Neuronal stem cell (in vitro differentiated cells): ENCODE measurements at regions not wholly inside any gene's neighbourhood (a gene's known extent, or its start where the extent isn't known, plus 50 kb on each side); places are given as distances from the start of the nearest gene placed in this dataset.

Source experiments
- DNase-seq: peaks from one replicate; pipeline ENCODE4 v3.0.0-alpha.2; 2013; ENCODE audit warnings: low spot score
- H2AFZ ChIP-seq: one replicate; pipeline ENCODE4 v1.6.1; 2013; ENCODE audit warnings: mild to moderate bottlenecking, low read length, inconsistent platforms
- H2AK5ac ChIP-seq: 2 replicates; pipeline ENCODE4 v1.6.1; 2013; ENCODE audit warnings: low read depth, mild to moderate bottlenecking, inconsistent platforms, low read length, moderate library complexity, mixed read lengths
- H2BK120ac ChIP-seq: 2 replicates; pipeline ENCODE4 v1.6.1; 2013; ENCODE audit warnings: low read depth, mild to moderate bottlenecking, inconsistent platforms, low read length, moderate library complexity, mixed read lengths
- H2BK12ac ChIP-seq: one replicate; pipeline ENCODE4 v1.6.1; 2013; ENCODE audit warnings: low read length, inconsistent platforms
- H2BK15ac ChIP-seq: 2 replicates; pipeline ENCODE4 v1.6.1; 2013; ENCODE audit warnings: mild to moderate bottlenecking, low read length, inconsistent platforms, mixed read lengths
- H2BK5ac ChIP-seq: one replicate; pipeline ENCODE4 v1.6.1; 2013; ENCODE audit warnings: inconsistent platforms, mild to moderate bottlenecking, low read length, moderate library complexity
- H3K14ac ChIP-seq: one replicate; pipeline ENCODE4 v1.6.1; 2013; ENCODE audit warnings: low read length, inconsistent platforms
- H3K18ac ChIP-seq: 2 replicates; pipeline ENCODE4 v1.6.1; 2013; ENCODE audit warnings: low read length, inconsistent platforms
- H3K23ac ChIP-seq: 2 replicates; pipeline ENCODE4 v1.6.1; 2013; ENCODE audit warnings: low read depth, mild to moderate bottlenecking, mixed read lengths, low read length, inconsistent platforms; ENCODE audit not compliant: poor library complexity
- H3K27ac ChIP-seq: replicated peaks from 3 replicates; pipeline ENCODE4 v1.5.1; 2013; ENCODE audit warnings: low read length, inconsistent platforms
- H3K27me3 ChIP-seq, 3 experiments: 2 replicates each; pipeline ENCODE4 v1.6.1; 2013; ENCODE audit warnings: low read length in 3 of 3, mild to moderate bottlenecking in 2 of 3, inconsistent platforms in 1 of 3, low read depth in 1 of 3, mixed read lengths in 1 of 3, moderate library complexity in 1 of 3; ENCODE audit not compliant: control insufficient read depth in 3 of 3, insufficient read depth in 3 of 3
- H3K36me3 ChIP-seq, 2 donors: replicated peaks in 1 of 2; 2 replicates each; pipeline ENCODE4 v1.6.1; 2013; ENCODE audit warnings: low read length in 2 of 2; ENCODE audit not compliant: control insufficient read depth in 2 of 2, insufficient read depth in 2 of 2
- H3K4ac ChIP-seq: 2 replicates; pipeline ENCODE4 v1.6.1; 2013; ENCODE audit warnings: inconsistent platforms, mild to moderate bottlenecking, low read length, moderate library complexity
- H3K4me1 ChIP-seq, 2 donors: 1 replicate in 1 of 2; 2 replicates in 1 of 2; pipeline ENCODE4 v1.6.1; 2013; ENCODE audit warnings: low read length in 2 of 2, low read depth in 1 of 2; ENCODE audit not compliant: control insufficient read depth in 2 of 2, insufficient read depth in 1 of 2
- H3K4me2 ChIP-seq: one replicate; pipeline ENCODE4 v1.6.1; 2013; ENCODE audit warnings: mild to moderate bottlenecking, low read length, inconsistent platforms; ENCODE audit not compliant: insufficient read depth, poor library complexity, severe bottlenecking
- H3K4me3 ChIP-seq, 2 donors: 2 replicates each; pipeline ENCODE4 v1.5.1; 2013; ENCODE audit warnings: low read length in 2 of 2, mild to moderate bottlenecking in 2 of 2, inconsistent platforms in 1 of 2, moderate library complexity in 1 of 2
- H3K79me1 ChIP-seq: one replicate; pipeline ENCODE4 v1.6.1; 2013; ENCODE audit warnings: low read depth, mild to moderate bottlenecking, inconsistent platforms, low read length, moderate library complexity
- H3K9ac ChIP-seq: one replicate; pipeline ENCODE4 v1.6.1; 2013; ENCODE audit warnings: mild to moderate bottlenecking, low read depth, low read length, inconsistent platforms; ENCODE audit not compliant: poor library complexity
- H3K9me3 ChIP-seq, 2 donors: replicated peaks in 1 of 2; 2 replicates each; pipeline versions ENCODE3 to v1.6.1; 2013; ENCODE audit warnings: low read length in 2 of 2, mild to moderate bottlenecking in 2 of 2, inconsistent platforms in 1 of 2, low read depth in 1 of 2, mixed read lengths in 1 of 2, moderate library complexity in 1 of 2; ENCODE audit not compliant: control insufficient read depth in 2 of 2, insufficient read depth in 1 of 2
- H4K8ac ChIP-seq: one replicate; pipeline ENCODE4 v1.6.1; 2013; ENCODE audit warnings: low read depth, mild to moderate bottlenecking, inconsistent platforms, low read length, moderate library complexity
- H4K91ac ChIP-seq: one replicate; pipeline ENCODE4 v1.6.1; 2013; ENCODE audit warnings: low read length, low read depth, mild to moderate bottlenecking, inconsistent platforms; ENCODE audit not compliant: poor library complexity
- WGBS, 2 donors: extraction: QIAGEN DNeasy Blood & Tissue Kit; methylation state at CpG; one replicate each; pipeline ENCODE4 v1.1.7; 2013; ENCODE audit warnings: missing lambda C conversion rate in 2 of 2, mixed read lengths in 1 of 2; ENCODE audit not compliant: insufficient read length in 2 of 2, insufficient replicate concordance in 1 of 2; ENCODE audit errors: extremely low coverage in 2 of 2; 5-methylcytosine and 5-hydroxymethylcytosine counted together

DNA sequence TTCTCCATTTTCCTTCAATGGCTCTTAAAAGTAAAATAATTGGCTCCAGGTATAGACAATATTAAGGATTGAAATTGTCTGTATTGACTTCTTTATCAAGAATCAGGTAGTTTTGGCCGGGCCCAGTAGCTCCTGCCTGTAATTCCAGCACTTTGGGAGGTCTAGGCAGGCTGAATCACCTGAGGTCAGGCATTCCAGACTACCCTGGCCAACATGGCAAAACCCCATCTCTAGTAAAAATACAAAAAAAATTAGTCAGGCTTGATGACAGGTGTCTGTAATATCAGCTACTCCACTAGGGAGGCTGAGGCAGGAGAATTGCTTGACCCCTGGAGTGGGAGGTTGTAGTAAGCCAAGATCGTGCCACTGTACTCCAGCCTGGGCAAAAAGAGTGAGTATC is 1008.5 kb upstream of the EEF2KMT start:
- no CpG with 5 or more reads among the region's 2 CpGs for WGBS, 2 donors
- Histone ChIP-seq H3K23ac (no peak overlapping the region), H3K27me3 (no peaks in the 10 kb centered on the region), H3K79me1 (no peaks in the 10 kb centered on the region), H2AFZ (no peak overlapping the region), H3K9me3 (no peaks in the 10 kb centered on the region), H3K14ac (no peak overlapping the region), H2BK120ac (no peak overlapping the region), H4K91ac (no peak overlapping the region), H3K4me1 (peaks cover 0 to 4% of the 10 kb centered on the region in 2 donors), H2BK15ac (no peak overlapping the region), H2AK5ac (no peak overlapping the region), H2BK12ac (no peak overlapping the region), H3K4me2 (no peak overlapping the region), H3K36me3 (no peaks in the 10 kb centered on the region), H4K8ac (no peak overlapping the region), H3K9ac (no peak overlapping the region), H2BK5ac (no peak overlapping the region), H3K4ac (no peak overlapping the region), H3K18ac (no peak overlapping the region), H3K27ac (no peak overlapping the region), H3K4me3 (no peak overlapping the region)
- DNase-seq, result no peak

DNA sequence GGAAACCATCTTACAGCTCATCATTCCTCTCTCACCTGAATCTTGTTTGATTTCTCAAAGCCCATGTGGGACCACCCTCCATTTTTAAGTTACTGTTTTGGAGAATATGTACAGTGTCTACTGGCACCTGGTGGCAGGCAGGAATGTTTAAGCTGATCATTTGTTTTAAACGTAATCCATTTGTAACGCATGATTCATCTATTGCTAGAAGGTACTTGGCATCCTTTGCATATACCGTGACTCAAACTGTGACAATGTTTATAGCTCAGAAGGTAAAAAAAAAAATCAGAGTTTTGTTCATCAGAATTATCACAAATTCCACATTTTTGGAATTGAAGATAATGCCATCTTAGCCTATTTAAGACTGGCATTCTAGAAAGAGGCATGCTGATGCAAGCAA is 1007.5 kb upstream of the EEF2KMT start:
- no peak overlapping the region for H3K18ac ChIP-seq

DNA sequence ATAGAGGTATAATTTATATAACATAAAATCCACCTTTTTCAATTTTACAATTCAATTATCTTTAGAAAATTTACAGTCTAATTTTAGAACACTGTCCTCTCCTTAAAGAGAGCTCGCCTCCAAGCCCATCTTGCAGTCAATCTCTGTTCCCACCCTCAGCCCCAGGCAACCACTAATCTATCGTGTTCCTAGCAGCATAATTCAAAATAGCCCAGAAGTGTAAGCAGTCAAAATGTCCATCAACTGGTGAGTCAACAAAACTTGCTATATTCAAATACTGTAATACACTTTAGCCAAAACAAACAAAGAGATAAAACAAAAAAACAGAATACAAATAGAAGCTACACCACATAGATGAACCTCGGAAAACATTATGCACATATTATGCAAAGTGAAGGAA is 1006.8 kb upstream of the EEF2KMT start:
- Histone ChIP-seq H3K36me3 (no peaks in the 10 kb centered on the region), H2BK15ac (no peak overlapping the region), H3K79me1 (no peaks in the 10 kb centered on the region), H2AK5ac (no peak overlapping the region), H2BK5ac (no peak overlapping the region), H3K4ac (no peak overlapping the region), H2BK12ac (no peak overlapping the region), H2BK120ac (no peak overlapping the region), H4K8ac (no peak overlapping the region), H3K27ac (no peak overlapping the region), H3K4me3 (no peak overlapping the region), H3K4me2 (no peak overlapping the region), H3K4me1 (no peaks in the 10 kb centered on the region), H3K9me3 (no peaks in the 10 kb centered on the region), H3K18ac (no peak overlapping the region), H3K23ac (no peak overlapping the region), H4K91ac (no peak overlapping the region), H2AFZ (no peak overlapping the region), H3K14ac (no peak overlapping the region), H3K9ac (no peak overlapping the region), H3K27me3 (no peaks in the 10 kb centered on the region)
- no peak for DNase-seq
- WGBS, 2 donors, result no CpG with 5 or more reads among the region's 3 CpGs

More for the DNA sequence above, 1007.5 kb upstream of the EEF2KMT start:
- H3K79me1 ChIP-seq, result no peaks in the 10 kb centered on the region
- no peak overlapping the region for H2AK5ac ChIP-seq
- WGBS, 2 donors, result no CpG with 5 or more reads among the region's 3 CpGs
- H3K4me3 ChIP-seq, result no peak overlapping the region
- no peak overlapping the region for H4K8ac ChIP-seq
- H3K9me3 ChIP-seq, result no peaks in the 10 kb centered on the region
- H3K4me2 ChIP-seq, result no peak overlapping the region
- H2BK15ac ChIP-seq, result no peak overlapping the region
- H2AFZ ChIP-seq, result no peak overlapping the region
- H3K36me3 ChIP-seq, result no peaks in the 10 kb centered on the region
- no peaks in the 10 kb centered on the region for H3K4me1 ChIP-seq
- no peak overlapping the region for H2BK120ac ChIP-seq
- no peak overlapping the region for H4K91ac ChIP-seq
- H3K23ac ChIP-seq, result no peak overlapping the region
- no peak overlapping the region for H3K4ac ChIP-seq
- H2BK5ac ChIP-seq, result no peak overlapping the region
- no peak overlapping the region for H3K14ac ChIP-seq
- no peak overlapping the region for H3K27ac ChIP-seq
- H3K9ac ChIP-seq, result no peak overlapping the region
- H3K27me3 ChIP-seq, result no peaks in the 10 kb centered on the region
- DNase-seq, result no peak
- H2BK12ac ChIP-seq, result no peak overlapping the region

DNA sequence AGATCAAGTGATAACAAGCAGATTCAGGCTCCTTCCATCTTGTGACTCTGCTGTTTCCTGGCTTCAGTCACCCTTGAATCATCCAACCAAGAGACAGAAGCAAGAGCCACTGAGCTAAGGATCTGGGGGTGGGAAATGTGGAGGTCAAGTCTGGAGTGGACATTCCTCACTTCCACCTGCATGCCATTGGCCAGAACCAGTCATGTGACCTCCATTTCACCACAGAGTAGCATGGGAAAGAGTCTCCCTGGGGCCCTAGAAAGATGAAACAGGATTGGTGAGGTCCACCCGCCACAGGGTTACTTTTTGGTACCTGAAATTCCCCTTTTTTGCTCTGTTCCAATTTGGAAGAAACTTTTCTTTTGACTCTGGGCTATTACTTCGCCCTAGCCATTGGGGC is 1006.0 kb upstream of the EEF2KMT start:
- no peak overlapping the region for H4K91ac ChIP-seq
- H3K4me2 ChIP-seq, result no peak overlapping the region
- no CpG with 5 or more reads among the region's 2 CpGs for WGBS, 2 donors
- H4K8ac ChIP-seq, result no peak overlapping the region
- H2BK12ac ChIP-seq, result no peak overlapping the region
- H3K27ac ChIP-seq, result no peak overlapping the region
- H3K9me3 ChIP-seq, result no peaks in the 10 kb centered on the region
- H3K27me3 ChIP-seq, result no peaks in the 10 kb centered on the region
- H2BK15ac ChIP-seq, result no peak overlapping the region
- H2BK5ac ChIP-seq, result no peak overlapping the region
- no peak overlapping the region for H3K23ac ChIP-seq
- no peak overlapping the region for H3K4me3 ChIP-seq
- no peak overlapping the region for H3K4ac ChIP-seq
- DNase-seq, result no peak
- no peak overlapping the region for H3K18ac ChIP-seq
- no peak overlapping the region for H2BK120ac ChIP-seq
- H3K79me1 ChIP-seq, result no peaks in the 10 kb centered on the region
- H3K14ac ChIP-seq, result no peak overlapping the region
- no peaks in the 10 kb centered on the region for H3K36me3 ChIP-seq
- no peak overlapping the region for H3K9ac ChIP-seq
- no peak overlapping the region for H2AFZ ChIP-seq
- no peaks in the 10 kb centered on the region for H3K4me1 ChIP-seq
- H2AK5ac ChIP-seq, result no peak overlapping the region
